ENCODE measurements at regions not wholly inside any gene's neighbourhood (a gene's known extent, or its start where the extent isn't known, plus 50 kb on each side); places are given as distances from the start of the nearest gene placed in this dataset.

- H3K27me3 ChIP-seq (ENCODE audit: insufficient read depth, low read length) = no peaks in the 10 kb centered on the region
- H3K36me3 ChIP-seq (ENCODE audit: insufficient read depth, low read depth, low read length) = no peaks in the 10 kb centered on the region
- H3K27ac ChIP-seq (ENCODE audit: low read length) = no peak overlapping the region
- H3K9me3 ChIP-seq (ENCODE audit: insufficient read depth, low read depth, low read length) = peaks cover 12% of the 10 kb centered on the region; the same call in 1 of the 2 replicates
- no peaks in the 10 kb centered on the region for H3K4me1 ChIP-seq (ENCODE audit: insufficient read depth, low read length)
- H3K9ac ChIP-seq (ENCODE audit: low read depth, low read length) = no peak overlapping the region
- no peak overlapping the region for H3K4me3 ChIP-seq (ENCODE audit: low read length)
Measured at GRCh38 chr4:14631806-14632440, 370.4 kb upstream of the CPEB2 start.

GRCh38 chr4:14636563-14636962 is 365.7 kb upstream of the CPEB2 start:
- H3K9ac ChIP-seq (ENCODE audit: low read depth, low read length) = no peak overlapping the region
- no peaks in the 10 kb centered on the region for H3K4me1 ChIP-seq (ENCODE audit: insufficient read depth, low read length)
- no peaks in the 10 kb centered on the region for H3K27me3 ChIP-seq (ENCODE audit: insufficient read depth, low read length)
- H3K36me3 ChIP-seq (ENCODE audit: insufficient read depth, low read depth, low read length) = no peaks in the 10 kb centered on the region
- no peak overlapping the region for H3K27ac ChIP-seq (ENCODE audit: low read length)
- H3K4me3 ChIP-seq (ENCODE audit: low read length) = no peak overlapping the region
- peaks cover 12% of the 10 kb centered on the region; the same call in 1 of the 2 replicates for H3K9me3 ChIP-seq (ENCODE audit: insufficient read depth, low read depth, low read length)

DNA sequence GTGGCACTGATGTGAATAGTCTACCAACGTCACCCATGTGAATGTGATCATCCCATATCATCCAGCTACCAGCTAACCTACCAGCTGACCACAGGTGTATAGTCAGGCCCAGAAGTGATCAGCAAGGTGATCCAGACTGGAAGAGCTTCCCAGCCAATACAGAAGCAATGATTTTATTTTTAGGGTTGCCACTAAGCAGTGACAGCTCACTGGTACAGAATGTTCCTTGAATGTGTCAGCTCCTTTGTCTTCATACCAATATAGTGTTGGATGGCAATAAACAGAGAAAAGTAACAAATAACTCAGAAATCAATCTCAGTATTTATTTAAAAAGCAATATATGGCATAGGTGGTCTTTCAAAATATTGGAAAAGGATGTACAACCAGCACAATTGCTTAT is 361.8 kb upstream of the CPEB2 start:
- Histone ChIP-seq H3K27me3 (ENCODE audit: insufficient read depth, low read length) (no peaks in the 10 kb centered on the region), H3K27ac (ENCODE audit: low read length) (no peak overlapping the region), H3K36me3 (ENCODE audit: insufficient read depth, low read depth, low read length) (no peaks in the 10 kb centered on the region), H3K9me3 (ENCODE audit: insufficient read depth, low read depth, low read length) (no peaks in the 10 kb centered on the region), H3K4me1 (ENCODE audit: insufficient read depth, low read length) (no peaks in the 10 kb centered on the region), H3K4me3 (ENCODE audit: low read length) (no peak overlapping the region), H3K9ac (ENCODE audit: low read depth, low read length) (no peak overlapping the region)

DNA sequence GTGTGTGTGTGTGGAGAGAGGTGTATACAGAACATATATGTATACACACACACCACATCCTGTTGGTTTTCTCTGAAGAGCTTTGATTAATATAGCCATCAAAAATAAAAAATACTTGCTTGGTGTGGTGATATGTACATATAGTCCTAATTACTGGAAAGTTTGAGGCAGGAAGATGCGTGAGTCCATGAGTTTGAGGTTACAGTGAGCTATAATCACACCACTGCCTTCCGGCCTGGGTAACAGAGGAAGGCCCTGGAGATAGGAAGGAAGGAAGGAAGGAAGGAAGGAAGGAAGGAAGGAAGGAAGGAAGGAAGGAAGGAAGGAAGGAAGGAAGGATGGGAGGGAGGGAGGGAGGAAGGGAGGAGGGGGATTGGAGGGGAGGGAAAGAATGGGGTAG is 360.4 kb upstream of the CPEB2 start:
- Histone ChIP-seq H3K27me3 (ENCODE audit: insufficient read depth, low read length) (no peaks in the 10 kb centered on the region), H3K4me3 (ENCODE audit: low read length) (no peak overlapping the region), H3K9me3 (ENCODE audit: insufficient read depth, low read depth, low read length) (no peaks in the 10 kb centered on the region), H3K9ac (ENCODE audit: low read depth, low read length) (no peak overlapping the region), H3K4me1 (ENCODE audit: insufficient read depth, low read length) (no peaks in the 10 kb centered on the region), H3K36me3 (ENCODE audit: insufficient read depth, low read depth, low read length) (no peaks in the 10 kb centered on the region), H3K27ac (ENCODE audit: low read length) (no peak overlapping the region)

DNA sequence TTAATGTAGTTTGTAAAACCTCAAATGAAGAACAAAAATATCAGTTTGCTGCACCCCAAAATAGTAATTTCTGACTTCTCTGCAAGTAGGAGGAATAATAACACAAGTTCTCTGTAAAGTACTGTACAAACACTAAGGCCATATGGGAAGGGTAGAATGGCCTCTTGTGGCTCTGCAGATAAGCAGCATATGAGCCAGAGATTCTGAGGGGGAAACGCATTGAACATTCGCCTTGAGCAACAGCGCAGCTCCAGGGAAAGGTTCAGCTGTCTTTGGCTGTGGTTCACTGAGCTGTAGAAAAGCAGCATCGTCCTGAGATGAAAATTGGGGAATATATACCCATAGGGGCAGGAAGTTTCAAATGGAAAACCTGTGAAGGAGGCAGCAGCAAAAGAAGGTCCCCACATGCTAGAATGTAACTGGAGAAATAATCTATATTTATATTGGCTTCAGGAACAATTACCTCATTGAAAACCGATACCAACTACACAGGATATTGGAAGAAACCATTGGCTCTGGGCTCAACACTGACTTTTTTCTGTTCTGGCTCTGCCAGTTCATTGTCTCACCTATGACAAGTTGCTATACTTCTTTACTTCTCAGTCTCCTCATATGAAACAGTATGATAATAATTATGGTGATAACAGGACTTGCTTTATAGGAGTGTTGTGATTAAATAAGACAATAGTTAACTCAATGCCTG is 357.6 kb upstream of the CPEB2 start:
- no peaks in the 10 kb centered on the region for H3K36me3 ChIP-seq (ENCODE audit: insufficient read depth, low read depth, low read length)
- H3K9me3 ChIP-seq (ENCODE audit: insufficient read depth, low read depth, low read length) = no peaks in the 10 kb centered on the region
- H3K27me3 ChIP-seq (ENCODE audit: insufficient read depth, low read length) = no peaks in the 10 kb centered on the region
- H3K9ac ChIP-seq (ENCODE audit: low read depth, low read length) = no peak overlapping the region
- no peaks in the 10 kb centered on the region for H3K4me1 ChIP-seq (ENCODE audit: insufficient read depth, low read length)
- H3K27ac ChIP-seq (ENCODE audit: low read length) = no peak overlapping the region
- no peak overlapping the region for H3K4me3 ChIP-seq (ENCODE audit: low read length)

DNA sequence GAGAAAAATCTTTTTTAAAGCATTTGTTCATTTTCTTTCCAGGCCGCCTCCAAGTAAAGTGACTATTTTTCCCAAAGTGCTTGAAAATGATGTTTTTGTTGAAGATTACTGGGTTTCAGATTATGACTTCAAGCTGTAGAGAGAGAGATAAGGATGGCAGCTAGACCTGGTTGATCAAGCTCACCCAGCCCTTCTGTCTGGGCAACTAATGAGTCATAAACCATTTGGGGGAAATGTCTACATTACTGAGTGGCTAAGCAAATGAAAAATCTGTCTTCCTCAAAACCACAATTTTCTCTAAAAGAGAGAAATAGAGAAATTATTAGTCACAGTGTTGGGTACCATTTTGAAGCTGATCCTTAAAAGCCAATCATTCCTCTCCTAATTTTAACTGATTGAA is 355.4 kb upstream of the CPEB2 start:
- no peaks in the 10 kb centered on the region for H3K4me1 ChIP-seq (ENCODE audit: insufficient read depth, low read length)
- H3K27ac ChIP-seq (ENCODE audit: low read length) = no peak overlapping the region
- no peaks in the 10 kb centered on the region for H3K27me3 ChIP-seq (ENCODE audit: insufficient read depth, low read length)
- no peaks in the 10 kb centered on the region for H3K36me3 ChIP-seq (ENCODE audit: insufficient read depth, low read depth, low read length)
- H3K9me3 ChIP-seq (ENCODE audit: insufficient read depth, low read depth, low read length) = no peaks in the 10 kb centered on the region
- no peak overlapping the region for H3K4me3 ChIP-seq (ENCODE audit: low read length)
- no peak overlapping the region for H3K9ac ChIP-seq (ENCODE audit: low read depth, low read length)

DNA sequence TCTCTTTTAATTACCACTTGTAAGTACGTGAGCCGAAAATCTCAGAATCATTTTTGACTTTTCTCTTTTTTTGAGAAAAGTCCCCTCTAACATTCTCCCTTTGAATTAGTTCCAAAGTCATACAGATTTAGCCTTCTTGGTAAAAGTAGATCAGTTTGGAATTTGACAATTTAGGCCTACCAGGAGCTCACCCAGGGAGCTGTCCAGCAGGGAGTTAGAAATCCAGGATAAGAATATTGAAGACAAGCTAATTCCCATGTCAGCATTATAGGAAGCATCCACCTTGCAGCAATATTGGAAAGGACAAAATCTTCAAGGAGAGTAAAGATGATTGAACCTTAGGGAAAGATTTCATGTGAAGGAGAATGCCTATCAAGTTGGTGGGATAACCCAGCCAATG is 352.2 kb upstream of the CPEB2 start:
- H3K4me1 ChIP-seq (ENCODE audit: insufficient read depth, low read length) = no peaks in the 10 kb centered on the region

GRCh38 chr4:14652522-14652921 is 349.8 kb upstream of the CPEB2 start:
- no peak overlapping the region for H3K27ac ChIP-seq (ENCODE audit: low read length)
- no peaks in the 10 kb centered on the region for H3K36me3 ChIP-seq (ENCODE audit: insufficient read depth, low read depth, low read length)
- no peak overlapping the region for H3K4me3 ChIP-seq (ENCODE audit: low read length)
- no peak overlapping the region for H3K9ac ChIP-seq (ENCODE audit: low read depth, low read length)
- H3K9me3 ChIP-seq (ENCODE audit: insufficient read depth, low read depth, low read length) = peaks cover 6% of the 10 kb centered on the region; the same call in 1 of the 2 replicates
- no peaks in the 10 kb centered on the region for H3K4me1 ChIP-seq (ENCODE audit: insufficient read depth, low read length)
- no peaks in the 10 kb centered on the region for H3K27me3 ChIP-seq (ENCODE audit: insufficient read depth, low read length)

More for the DNA sequence above, 352.2 kb upstream of the CPEB2 start:
- Histone ChIP-seq H3K27me3 (ENCODE audit: insufficient read depth, low read length) (no peaks in the 10 kb centered on the region), H3K27ac (ENCODE audit: low read length) (no peak overlapping the region), H3K9me3 (ENCODE audit: insufficient read depth, low read depth, low read length) (peaks cover 6% of the 10 kb centered on the region; the same call in 1 of the 2 replicates), H3K36me3 (ENCODE audit: insufficient read depth, low read depth, low read length) (no peaks in the 10 kb centered on the region), H3K4me3 (ENCODE audit: low read length) (no peak overlapping the region), H3K9ac (ENCODE audit: low read depth, low read length) (no peak overlapping the region)

- Histone ChIP-seq H3K9ac (ENCODE audit: low read depth, low read length) (no peak overlapping the region), H3K4me3 (ENCODE audit: low read length) (no peak overlapping the region), H3K27ac (ENCODE audit: low read length) (no peak overlapping the region), H3K4me1 (ENCODE audit: insufficient read depth, low read length) (no peaks in the 10 kb centered on the region), H3K27me3 (ENCODE audit: insufficient read depth, low read length) (no peaks in the 10 kb centered on the region), H3K36me3 (ENCODE audit: insufficient read depth, low read depth, low read length) (no peaks in the 10 kb centered on the region), H3K9me3 (ENCODE audit: insufficient read depth, low read depth, low read length) (peaks cover 6% of the 10 kb centered on the region; the same call in 1 of the 2 replicates)
Measured at GRCh38 chr4:14653338-14653737, 348.9 kb upstream of the CPEB2 start.

GRCh38 chr4:14659286-14659685 is 343.0 kb upstream of the CPEB2 start:
- no peaks in the 10 kb centered on the region for H3K36me3 ChIP-seq (ENCODE audit: insufficient read depth, low read depth, low read length)
- H3K9ac ChIP-seq (ENCODE audit: low read depth, low read length) = no peak overlapping the region
- no peak overlapping the region for H3K4me3 ChIP-seq (ENCODE audit: low read length)
- H3K27ac ChIP-seq (ENCODE audit: low read length) = no peak overlapping the region
- no peaks in the 10 kb centered on the region for H3K4me1 ChIP-seq (ENCODE audit: insufficient read depth, low read length)
- no peaks in the 10 kb centered on the region for H3K27me3 ChIP-seq (ENCODE audit: insufficient read depth, low read length)
- peaks cover 3% of the 10 kb centered on the region; the same call in 1 of the 2 replicates for H3K9me3 ChIP-seq (ENCODE audit: insufficient read depth, low read depth, low read length)

GRCh38 chr4:14667624-14668151 is 334.6 kb upstream of the CPEB2 start:
- Histone ChIP-seq H3K4me3 (ENCODE audit: low read length) (no peak overlapping the region), H3K9ac (ENCODE audit: low read depth, low read length) (no peak overlapping the region), H3K4me1 (ENCODE audit: insufficient read depth, low read length) (no peaks in the 10 kb centered on the region; the same call in 1 of the 2 replicates), H3K9me3 (ENCODE audit: insufficient read depth, low read depth, low read length) (peaks cover 9% of the 10 kb centered on the region), H3K36me3 (ENCODE audit: insufficient read depth, low read depth, low read length) (no peaks in the 10 kb centered on the region), H3K27me3 (ENCODE audit: insufficient read depth, low read length) (no peaks in the 10 kb centered on the region), H3K27ac (ENCODE audit: low read length) (no peak overlapping the region)

GRCh38 chr4:14668296-14668695 is 334.0 kb upstream of the CPEB2 start:
- H3K4me3 ChIP-seq (ENCODE audit: low read length) = no peak overlapping the region
- H3K9me3 ChIP-seq (ENCODE audit: insufficient read depth, low read depth, low read length) = peaks cover 9% of the 10 kb centered on the region
- no peak overlapping the region for H3K27ac ChIP-seq (ENCODE audit: low read length)
- H3K4me1 ChIP-seq (ENCODE audit: insufficient read depth, low read length) = no peaks in the 10 kb centered on the region; the same call in 1 of the 2 replicates
- H3K27me3 ChIP-seq (ENCODE audit: insufficient read depth, low read length) = no peaks in the 10 kb centered on the region
- no peaks in the 10 kb centered on the region for H3K36me3 ChIP-seq (ENCODE audit: insufficient read depth, low read depth, low read length)
- no peak overlapping the region for H3K9ac ChIP-seq (ENCODE audit: low read depth, low read length)
